HG03139 (cell line): ENCODE measurements at regions not wholly inside any gene's neighbourhood (a gene's known extent, or its start where the extent isn't known, plus 50 kb on each side); places are given as distances from the start of the nearest gene placed in this dataset.
"Not testable (repeated sequence)": the region's sequence is repeated elsewhere in the genome, so short reads cannot be mapped to it uniquely, and the experiment has no call there.

Experiments used
- ATAC-seq: cut with Tn5 transposase; IDR thresholded peaks from one replicate; pipeline ENCODE4 v1.9.1; 2021; ENCODE audit not compliant: unreplicated experiment

DNA sequence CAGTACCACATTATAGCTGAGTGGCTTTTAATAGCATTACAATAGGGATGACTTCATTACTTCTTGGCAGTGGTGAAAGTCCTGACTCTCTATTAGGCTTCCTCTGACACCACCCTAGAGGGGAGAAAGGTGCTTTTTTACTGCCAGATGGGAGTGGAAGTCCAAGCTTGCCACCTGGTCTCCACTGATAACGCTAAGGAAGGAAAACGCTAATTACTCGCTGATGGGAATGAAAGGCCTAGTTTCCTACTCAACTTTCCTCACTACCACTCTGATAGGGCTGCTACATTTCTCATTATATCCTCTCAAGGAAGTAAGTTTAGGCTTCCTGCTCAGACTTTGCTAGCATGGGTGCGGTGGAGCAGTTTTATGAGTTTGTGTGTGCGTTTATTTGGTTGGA is 62.3 kb upstream of the PAGE3 start:
- ATAC-seq = no peak

DNA sequence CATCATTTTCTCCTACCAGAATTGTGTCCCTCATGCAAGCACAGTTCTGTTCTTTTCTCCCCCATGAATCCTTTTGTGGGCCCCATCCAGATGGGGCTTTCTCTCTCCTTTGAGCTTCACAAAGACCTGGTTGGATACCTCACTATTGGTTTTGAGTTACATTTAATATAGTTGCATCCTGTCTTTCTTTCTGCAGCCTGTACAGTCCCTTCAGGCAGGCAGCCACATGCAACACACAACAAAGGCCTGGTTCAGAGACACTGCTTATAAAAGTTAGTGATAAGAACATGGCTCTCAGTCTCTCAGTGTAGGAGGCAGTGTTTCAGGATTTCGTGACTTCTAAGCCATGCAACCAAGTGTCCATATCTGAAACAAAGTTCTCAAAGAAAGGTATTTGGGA is 70.6 kb upstream of the PAGE3 start:
- ATAC-seq = no peak

DNA sequence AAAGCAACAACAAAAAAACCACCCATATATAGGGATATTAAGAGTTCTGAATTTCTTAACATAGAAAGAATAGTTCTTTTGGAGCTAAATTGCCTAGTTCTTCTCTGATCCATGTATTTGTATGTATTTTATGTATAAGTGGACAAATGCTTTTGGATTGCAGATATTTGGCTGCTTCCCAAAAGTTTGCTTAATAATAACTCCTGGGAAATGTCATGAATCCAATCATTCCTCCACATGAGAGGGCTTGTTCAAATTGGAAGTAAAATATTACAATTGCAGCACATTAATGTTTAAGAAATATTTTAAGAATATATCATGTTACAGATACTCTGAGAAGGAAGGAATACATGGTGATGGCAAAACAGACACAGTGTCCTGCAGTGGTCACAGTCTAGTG is 71.5 kb upstream of the PAGE3 start:
- no peak for ATAC-seq

DNA sequence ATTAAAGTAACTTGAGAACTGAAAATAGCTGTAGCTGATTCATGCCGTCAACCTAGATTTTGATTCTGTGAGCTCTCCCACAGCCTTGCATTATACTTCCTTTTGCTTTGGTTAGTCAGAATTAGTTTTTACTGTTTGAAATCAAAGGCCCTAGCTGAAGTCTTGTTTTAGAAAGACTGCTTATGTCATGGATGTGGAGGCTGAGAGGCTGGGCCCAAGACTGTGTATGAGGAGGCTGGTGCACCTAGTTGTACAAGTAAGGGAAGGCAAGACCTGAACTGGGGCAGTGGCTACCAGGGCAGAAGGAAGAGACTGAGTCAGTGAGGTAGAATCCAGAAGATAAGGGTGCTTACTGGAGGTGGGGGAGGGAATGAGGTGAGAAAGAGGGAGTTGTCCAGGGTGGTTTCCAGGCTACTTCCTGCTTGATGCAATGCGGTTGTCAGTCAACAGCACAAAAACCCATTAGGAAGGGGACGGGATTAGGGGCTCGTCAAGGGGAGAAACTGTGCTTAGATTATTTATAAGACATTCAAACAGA is 76.2 kb upstream of the PAGE3 start:
- no peak for ATAC-seq

DNA sequence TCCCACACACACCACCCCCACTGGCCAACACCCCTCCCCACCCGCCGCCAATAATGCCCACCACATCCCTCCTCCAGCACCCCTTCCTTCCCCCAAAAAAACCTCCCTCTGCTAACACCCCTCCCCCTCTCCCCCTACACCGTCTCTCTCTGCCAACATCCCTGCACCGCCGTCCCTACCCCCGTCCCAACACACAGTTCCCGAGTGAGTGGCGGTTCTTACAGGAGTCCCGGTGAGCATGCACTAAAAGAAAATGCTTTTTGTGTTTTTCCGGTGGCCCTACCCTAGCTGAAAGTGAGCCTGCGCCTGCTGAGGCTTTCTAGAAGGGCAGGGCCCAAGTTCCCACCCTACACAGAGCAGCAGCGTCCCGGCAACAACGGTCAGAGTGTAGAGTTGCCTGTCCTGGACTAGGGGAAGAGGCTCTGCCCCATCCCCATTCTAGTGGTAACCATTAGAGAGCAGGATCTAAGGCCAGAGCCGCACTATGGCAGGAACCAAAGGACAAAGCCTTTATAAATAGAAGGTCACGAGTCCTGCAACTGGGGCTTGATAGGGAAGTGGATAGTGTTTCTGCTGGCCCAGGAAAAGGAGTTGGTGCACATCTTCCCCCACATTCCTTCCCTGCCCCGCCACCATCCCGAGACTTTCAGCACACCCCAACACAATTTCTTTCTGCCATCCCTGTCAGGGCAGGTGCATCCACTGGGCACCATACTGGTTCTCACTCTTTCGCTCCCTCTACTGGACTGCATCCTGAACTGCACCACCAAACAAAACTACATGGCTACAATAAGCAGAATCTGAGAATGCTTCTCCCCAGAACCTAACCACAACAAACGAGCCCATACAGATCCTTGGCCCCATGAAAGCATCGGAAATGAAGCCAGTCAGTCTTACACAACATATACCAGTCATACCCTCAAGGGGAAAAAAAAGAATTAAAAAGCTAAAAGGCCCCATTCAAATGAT is 78.1 kb upstream of the PAGE3 start:
- ATAC-seq = peak; percentile 65

DNA sequence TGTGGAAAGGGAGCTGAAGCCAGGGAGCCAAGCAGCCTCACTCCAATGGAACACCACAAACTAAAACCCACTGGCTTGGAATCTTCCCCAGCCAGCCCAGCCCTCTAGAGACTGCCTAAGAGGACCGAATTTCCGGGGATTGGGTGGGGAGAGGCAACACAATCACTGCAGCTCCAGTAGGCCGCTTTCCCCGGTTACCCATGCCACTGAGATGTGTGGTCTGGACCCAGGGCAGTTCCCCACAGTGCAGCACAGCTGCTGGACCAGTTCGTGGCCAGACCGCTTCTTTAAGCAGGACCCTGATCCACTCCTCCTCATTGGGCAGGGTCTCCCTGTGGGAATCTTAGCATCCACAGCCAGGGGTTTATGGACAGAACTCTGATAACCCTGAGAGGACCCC is 91.9 kb upstream of the PAGE3 start:
- no peak for ATAC-seq

DNA sequence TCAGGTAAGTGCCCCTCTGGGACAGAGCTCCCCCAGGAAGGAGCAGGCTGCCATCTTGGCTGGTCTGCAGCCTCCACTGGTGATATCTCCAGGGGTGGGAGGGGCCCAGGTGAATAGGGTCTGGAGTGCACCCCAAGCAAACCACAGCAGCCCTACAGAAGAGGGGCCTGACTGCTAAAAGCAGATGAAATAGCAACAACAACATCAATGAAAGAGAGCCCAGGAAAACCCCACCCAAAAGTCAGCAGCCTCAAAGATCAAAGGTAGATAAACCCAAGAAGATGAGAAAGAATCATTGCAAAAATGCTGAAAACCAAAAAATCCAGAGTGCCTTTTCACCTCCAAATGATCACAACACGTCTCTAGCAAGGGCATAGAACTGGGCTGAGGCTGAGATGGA is 92.5 kb upstream of the PAGE3 start:
- ATAC-seq = no peak

DNA sequence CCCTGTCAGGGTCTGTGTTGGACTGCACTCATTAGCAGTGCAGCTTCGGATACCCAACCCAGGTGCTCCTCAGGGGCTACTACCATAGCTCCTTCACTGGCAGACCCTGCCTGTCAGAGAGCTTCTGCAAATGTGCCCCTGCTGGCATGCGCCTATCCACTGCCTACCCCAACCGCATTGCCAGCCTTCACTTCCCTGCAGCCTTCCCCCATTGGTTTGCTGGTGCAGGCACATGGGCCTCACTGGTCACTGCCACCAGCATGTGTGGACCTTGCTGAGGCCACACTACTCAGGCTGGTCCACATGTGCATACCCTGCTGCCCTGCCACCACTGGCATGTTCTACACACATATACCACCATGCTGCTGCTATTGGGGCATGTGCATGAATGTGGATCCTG is 72.5 kb upstream of the MAGEH1 start:
- ATAC-seq = no peak

DNA sequence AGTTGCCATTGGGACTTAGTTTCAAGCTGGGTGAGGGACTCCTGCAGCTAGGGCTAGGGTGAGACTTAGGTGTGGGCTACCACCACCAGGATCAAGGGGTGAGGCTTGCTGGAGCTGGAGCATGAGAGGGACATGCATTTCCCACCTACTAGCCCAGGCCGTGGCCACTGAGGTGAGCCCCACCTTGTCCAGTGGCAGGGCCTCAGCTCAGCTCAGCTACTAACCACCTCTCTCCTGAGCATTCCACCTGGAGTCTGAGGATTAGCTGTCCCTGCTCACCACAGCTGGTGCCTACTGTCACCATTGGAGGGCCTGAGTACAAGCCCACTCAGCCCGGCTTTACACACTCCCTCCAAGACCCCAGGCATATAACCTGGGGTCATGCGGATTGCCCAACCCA is 62.6 kb upstream of the MAGEH1 start:
- no peak for ATAC-seq

DNA sequence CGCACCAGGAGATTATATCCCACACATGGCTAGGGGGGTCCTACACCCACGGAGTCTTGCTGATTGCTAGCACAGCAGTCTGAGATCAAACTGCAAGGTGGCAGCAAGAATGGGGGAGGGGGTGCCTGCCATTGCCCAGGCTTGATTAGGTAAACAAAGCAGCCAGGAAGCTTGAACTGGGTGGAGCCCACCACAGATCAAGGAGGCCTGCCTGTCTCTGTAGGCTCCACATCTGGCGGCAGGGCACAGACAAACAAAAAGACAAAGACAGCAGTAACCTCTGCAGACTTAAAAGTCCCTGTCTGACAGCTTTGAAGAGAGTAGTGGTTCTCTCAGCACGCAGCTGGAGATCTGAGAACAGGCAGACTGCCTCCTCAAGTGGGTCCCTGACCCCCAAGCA is 55.1 kb upstream of the MAGEH1 start:
- ATAC-seq = not testable (repeated sequence)
